ENCODE measurements at regions not wholly inside any gene's neighbourhood (a gene's known extent, or its start where the extent isn't known, plus 50 kb on each side); places are given as distances from the start of the nearest gene placed in this dataset.

DNA sequence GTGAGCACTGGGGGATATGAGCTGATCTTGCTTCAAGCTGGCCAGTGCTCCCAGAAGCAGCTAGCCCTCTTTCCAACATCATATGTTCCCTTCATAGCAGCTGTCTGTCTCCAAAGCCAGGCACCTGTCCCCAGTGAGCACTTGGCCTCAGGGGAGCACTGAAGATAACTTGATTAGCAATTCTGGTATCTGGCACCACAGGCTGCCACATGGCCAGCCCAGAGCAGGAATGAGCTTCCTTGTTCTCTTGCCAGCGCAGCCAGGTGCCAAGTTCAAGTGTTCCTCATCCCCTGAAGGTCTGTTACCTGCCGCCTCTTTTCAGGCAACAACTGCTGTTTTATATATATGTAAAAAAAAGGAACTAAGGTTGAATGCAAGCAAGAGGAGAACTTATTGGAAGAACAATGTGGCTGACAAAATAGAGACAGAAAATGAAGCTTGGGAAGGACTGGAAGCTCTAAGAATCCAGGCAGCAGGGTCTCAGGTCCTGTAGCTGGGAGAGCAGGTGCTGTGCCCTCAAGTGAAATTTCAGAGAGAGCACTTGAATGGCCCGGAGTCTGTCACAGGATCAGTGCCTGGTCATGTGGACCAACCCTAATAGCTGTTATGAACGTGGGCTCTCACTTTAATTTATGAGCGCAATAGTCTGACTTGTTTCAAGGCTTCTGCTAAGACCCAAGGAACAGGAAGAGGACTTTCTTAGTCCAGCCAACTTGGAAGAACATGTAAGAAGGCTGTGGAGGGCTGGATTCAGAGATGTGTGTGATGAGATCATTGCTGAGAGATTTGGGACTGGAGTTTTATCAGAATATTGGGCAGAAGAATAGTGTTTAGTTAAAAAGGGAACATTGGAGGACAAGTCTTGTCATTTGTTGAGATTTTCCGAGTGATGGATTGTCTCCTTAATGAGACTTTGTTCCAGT, 267.2 kb downstream of the GLRX3 start:
- no peak for DNase-seq

DNA sequence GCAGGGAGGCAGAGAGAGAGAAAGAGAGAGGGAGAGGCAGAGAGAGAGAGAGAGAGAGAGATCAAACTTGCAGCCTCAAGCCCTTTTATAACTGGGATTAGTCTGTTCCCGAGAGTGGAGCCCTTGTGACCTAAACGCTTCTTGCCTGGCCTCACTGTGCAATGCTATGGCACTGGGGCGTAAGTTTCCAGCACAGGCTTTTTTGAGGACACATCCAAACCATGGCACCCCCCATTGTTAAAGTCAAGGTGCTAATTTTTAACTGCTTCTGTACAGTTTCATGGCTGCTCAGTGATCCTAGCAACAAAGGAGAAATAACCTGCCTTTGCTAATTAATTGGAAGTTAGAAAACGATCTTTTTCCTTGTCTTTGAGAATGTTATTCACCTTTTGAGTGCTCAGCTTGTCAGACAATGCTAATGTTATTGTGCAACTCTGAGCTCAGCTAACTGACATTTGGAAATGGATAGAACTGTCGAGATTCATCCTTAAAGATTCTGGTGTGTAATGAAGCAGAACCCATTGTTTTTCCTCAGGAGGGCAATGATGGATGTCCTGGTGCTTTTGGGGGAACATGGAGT, 268.4 kb downstream of the GLRX3 start:
- no peak for DNase-seq

DNA sequence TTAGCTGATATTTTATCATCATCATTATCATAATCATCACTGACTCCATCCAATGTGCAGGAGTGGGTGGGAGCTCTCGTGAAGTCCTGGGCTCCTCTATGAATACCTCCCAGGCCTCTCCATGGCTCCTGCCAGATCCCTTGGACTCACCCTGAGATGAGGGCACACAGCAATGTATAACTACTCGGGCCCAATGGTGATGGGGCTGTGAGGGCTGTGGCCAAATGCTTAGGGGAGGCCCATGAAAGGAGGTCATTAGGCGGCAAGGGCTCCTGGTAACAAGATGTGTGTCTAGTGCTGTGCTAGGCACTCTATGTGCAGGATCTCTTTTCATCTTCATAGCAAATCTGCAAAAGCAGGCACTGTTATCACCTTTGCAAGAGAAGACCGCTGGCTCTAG, 270.9 kb downstream of the GLRX3 start:
- no peak for DNase-seq

DNA sequence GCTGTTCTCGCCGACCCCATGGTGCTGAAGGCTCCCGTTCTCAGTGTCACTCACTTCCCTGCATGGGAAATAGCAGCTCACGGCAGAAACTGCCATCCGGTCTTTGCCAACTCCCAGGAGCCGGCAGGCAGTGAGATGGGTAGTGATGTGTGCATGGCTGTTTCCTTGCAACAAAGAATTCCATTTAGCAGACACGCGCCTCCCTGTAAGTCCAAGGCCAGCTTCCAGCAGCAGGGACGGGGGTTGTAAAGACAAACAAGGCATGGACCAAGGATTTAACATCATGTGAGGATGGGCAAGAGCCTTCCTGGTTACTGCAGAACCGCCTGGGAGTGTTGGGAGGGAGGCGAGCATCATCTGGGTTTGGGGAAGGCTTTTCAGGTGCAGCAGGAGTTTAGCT, 273.1 kb downstream of the GLRX3 start:
- no peak for DNase-seq

DNA sequence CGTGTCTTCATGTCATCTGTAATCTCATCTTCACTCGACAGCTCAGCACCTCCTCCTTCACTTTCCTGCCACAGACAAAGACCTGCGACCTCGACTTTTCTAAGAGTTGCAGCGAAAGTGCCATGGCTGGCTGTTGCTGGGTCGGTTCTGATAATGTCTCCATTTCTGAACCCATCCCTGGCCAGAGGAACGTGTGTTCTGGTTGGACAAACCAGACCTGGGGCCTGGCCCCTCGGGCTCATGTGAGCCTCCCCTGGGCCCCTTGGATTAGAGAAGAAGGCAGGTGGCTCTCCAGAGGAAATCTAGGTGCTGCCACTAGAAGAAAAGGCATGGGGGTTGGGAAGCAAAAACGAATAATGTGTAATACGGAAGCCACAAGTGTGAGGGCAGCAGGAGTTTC, 273.7 kb downstream of the GLRX3 start:
- DNase-seq: no peak

DNA sequence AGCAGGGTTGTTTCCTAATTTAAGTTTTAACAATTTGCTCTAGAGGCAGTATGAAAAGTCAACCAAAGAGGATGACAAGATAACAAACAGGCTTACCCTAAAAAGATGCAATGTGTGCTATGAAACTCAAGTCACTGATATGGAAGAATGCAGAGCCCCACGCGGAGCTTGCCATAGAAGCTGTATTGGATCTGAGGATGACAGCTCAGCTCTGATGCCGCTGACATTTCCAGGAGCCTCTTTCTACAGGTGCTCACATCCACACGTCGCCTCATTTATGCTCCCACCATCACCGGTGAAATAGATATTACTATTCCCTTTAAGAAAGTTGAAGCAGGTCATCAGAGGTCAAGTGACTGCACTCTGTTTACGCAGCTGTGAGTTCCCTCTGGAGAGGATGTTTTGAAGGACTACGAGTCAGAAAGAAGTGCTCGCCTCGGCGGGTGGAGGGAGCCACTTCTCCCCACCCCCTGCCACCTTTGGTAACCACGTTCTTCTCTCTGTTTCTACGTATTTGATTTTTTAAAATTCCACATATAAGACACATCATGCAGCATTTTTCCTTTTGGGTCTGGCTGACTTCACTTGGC, 275.4 kb downstream of the GLRX3 start:
- DNase-seq: no peak

DNA sequence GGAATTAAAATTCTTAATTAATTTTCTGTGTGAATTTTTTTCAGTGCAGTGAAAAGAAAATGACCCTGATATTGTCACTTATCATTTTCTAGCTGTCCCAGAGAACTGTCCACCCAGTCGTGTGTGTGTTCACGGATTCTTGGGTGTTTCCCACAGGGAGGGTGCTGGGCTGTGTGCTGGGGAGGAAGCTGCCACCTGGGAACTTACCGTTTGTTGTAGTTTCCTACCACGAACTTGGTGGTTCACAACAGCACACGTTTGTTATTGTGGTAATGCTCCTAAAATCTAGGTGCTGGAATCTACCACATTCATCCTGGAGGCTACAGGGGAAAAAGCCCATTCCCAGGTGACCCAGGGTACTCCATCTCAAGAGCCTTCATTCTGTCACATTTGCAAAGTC, 276.1 kb downstream of the GLRX3 start:
- no peak for DNase-seq

DNA sequence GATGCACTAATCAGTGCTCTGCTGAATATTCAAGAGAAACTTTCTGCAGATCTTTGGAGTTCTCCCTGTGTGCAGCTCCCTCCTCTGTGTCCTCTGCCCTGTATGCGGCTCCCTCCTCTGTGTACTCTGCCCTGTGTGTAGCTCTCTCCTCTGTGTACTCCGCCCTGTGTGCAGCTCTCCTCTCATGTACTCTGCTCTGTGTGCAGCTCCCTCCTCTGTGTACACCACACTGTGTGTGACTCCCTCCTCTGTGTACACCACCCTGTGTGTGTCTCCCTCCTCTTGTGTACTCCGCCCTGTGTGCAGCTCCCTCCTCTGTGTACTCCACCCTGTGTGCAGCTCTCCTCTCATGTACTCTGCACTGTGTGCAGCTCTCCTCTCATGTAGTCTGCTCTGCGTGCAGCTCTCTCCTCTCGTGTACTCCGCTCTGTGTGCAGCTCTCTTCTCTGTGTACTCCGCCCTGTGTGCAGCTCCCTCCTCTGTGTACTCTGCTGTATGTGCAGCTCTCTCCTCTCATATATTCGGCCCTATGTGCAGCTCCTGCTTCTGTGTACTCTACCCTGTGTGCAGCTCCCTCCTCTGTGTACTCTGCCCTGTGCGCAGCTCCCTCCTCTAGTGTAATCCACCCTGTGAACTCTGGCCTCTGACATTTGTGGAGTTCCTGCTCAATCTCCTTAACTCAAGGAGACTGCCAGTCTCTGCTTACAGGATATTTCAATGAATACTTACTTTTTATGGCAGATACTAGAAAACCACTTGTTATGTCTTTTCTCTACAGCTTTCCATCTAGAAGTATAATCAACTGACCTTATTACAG, 280.4 kb downstream of the GLRX3 start:
- DNase-seq: no peak

DNA sequence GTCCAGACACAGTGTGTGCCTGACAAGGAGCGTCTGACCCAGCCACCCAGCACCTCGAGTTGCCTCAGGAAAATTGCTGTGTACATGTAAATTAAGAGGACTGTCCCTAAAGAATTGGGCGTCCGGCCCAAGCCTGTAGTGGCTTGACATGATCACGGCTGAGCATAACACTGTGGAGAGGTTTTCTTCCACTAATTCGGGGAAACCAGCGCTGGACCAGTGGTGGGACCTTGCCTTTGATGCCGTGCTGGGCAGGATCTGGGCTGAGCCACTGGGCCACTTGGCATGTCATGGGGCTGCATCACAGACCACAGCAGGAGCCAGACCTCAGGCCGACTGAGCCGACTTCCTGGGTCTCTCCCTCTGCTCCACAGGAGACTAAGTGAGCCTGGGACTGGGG, 282.5 kb downstream of the GLRX3 start:
- no peak for DNase-seq

DNA sequence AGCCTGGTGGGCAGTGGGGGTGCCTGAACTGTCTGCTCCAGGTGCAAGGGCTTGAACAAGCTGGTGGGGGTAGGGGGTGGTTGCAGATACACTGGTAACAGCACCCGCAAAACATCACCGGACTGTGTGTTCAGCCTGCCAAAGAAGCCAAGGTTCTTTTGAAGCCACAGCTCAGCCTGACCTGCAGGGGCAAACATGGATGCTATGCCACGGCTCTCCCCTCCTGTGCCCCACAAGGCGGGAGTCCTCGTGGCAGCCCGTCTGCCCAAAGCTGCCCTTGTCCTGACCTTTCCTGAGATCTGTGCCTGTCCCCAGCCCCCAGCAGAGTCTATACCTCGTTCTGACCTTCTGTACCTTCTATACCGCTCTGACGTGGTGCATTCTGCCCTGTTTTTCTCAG, 285.7 kb downstream of the GLRX3 start:
- no peak for DNase-seq

DNA sequence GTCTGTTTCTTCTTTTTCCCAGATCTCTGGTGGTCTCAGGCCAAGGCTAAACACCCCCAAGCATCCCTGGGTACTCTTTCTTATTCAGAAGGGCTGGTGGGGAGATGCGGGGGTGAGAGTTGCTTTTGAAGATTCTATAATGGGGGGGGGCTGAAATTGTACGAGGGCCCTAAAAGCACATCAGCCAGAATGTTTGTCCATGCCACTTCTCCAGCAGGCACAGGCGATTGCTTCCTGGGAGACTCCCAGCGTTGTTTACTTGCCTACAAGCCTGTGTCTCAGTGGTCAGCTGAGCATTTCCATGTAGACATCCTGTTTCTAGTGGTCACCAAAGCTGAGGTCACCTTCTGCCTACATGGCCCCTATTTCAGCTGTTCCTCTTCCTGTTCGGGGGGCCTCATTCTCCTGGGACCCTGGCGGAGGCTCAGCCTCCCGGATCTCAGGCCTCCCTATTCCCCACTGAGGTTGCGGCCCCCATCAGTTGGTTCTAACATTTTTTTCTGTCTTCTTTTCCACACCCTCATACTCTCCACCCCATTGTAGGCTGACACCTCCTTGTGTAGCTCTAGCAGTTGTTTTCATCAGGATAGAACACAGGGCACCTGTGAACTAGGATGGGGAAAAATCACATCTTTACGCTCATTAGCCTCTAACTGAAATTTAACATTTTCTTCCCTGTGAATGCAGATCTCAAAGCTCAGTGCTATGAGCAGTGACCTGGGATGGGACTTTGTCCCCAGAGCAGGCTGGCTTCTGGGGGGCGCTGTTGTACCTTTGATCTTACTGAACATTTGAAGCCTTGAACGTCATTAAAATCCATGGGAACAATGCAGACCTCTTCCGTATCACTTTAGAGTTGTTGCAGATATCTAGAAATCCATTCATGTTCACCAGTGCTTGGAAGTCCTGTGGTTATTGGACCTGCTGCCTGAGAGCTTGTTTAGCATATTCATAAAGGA, 286.5 kb downstream of the GLRX3 start:
- no peak for DNase-seq

DNA sequence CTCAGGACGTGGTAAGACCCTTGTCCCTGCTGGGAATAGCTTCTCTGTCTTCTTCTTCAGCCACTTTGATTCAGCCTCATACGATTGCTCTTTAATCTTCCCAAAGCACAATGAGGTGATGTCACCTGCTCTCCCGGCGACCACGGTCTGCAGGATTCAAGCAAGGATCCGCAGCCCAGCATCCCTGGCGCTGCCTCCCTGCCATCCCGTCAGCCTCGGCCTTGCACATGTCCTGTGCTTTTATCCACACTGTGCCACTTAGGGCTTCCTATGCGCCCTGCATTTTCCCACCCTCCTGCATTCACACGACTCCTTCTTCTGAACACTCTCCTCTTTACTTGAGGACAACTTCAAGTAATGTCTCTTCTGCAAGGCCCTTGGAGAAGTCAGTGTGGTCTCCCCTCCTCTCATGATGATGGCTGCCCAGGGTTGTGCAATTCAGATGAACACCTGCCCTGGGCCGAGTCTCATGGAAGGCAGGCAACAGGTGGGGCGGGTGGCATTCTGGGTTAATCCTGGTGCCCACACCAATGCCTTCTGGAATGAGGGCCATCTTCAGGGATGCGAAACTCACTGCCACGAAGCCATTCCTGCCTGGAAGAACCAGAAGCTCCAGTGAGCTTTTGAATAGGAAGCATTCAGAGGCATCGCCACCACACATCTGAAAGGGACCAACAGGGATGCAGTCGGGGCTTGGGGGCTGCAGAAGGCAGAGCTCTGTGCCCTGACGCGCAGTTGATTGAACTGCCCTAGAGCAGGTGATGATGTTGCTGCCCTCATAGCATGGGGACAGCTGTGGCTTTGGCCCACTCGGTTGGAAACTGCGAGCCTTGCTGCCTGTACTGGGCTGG, 287.5 kb downstream of the GLRX3 start:
- DNase-seq: no peak

DNA sequence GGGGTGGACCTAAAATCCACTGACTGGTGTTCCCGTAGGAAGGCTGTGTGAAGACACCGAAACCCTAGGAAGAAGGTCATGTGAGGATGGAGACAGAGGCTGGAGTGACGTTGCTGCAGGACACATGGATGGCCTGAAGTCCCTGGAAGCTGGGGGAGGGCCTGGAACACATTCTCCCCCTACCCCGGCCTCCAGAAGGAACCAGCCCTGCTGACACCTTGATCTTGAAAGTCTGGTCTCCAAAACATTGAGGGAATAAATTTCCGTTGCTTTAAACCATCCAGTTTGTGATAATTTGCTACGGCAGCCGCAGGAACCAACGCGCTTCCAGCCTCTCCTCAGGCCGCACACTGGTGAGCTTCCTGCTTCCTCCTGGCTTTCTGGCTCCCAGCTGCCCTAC, 288.2 kb downstream of the GLRX3 start:
- no peak for DNase-seq

DNA sequence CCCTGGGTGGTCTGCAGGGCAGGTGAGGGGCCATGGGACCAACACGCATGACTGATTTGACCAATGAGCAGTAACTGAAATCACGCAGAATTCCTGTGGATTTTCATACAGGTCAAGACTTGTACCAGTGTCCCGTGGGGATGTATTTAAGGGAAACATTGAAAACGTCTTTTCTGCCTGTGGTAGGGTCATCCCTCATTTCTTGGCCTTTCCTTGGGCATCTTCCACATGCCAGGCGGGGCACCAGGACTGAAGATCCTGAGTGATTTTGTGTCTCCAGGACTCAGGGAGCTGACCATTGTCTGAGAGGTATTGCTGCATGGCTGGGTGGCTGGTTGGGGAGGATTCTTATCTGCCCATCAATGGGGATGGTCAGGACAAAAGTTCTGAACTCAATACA, 289.0 kb downstream of the GLRX3 start:
- DNase-seq: no peak

DNA sequence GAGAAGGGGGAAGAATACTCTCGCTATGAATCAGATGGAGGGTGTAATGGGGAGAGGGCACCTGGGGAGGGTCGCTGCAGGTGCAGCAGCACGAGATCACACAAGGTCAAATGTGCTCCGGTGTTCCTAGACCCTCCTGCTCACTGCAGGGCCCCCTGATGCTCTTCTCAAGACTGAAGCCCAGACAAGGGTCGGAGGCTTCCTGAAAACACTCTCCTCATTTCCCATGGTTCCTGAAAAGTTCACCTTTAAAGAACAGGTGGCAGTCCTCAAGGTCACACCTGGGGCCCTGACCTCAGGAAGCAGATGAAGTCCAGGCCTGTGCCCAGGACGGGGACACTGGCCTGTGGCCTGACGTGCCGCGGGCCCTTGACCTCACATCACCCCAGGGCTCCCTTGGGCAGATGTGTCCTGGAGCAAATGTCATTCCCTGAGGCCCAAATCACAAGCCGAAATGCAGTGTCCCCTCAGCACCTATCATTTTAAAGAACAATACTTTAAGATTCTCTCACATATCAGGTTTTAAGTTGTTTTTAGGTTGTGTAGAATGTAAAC, 289.8 kb downstream of the GLRX3 start:
- DNase-seq: no peak

DNA sequence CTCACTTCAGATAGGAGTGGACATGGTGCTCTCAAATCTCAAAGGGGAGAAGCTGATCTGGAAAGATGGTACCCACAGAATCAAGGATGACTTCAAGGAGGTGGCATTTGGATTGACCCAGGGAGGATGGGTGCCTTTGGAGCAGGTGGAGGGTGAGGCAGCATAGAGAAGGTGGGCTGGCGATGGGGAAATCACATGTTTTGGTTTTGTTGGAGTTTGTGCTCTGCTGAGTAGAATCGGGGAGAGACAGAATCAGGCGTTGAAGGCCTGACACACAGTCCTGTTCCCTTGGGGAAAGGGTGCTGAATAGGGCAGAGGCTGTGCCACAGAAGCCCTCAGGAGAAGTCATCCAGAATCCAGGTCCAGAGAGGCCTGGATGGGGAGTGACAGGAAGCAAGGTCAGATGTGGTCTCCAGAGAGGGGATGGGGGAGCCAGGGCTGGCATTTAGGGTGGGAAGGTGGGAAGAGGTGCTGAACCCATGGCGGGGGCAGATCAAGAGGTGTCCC, 291.1 kb downstream of the GLRX3 start:
- no peak for DNase-seq

DNA sequence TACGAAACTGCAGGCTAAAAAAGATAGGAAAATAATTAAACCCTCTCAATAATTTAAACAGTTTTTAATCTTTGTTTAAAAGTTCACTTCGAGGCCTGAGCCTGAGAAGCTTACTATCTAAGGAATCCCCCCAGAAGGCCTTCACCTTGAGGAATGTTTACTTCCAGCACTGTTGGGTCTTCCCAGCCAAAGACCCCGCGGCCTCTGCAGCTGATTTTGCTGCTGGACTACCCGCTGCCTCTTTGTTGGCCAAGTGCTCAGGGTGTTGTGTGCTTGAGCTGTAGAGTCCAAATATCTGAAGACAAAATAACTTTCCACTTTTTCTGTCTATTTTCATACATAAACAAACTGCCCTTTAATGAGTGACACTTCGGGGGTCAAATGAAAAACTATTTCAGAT, 292.7 kb downstream of the GLRX3 start:
- DNase-seq: no peak

DNA sequence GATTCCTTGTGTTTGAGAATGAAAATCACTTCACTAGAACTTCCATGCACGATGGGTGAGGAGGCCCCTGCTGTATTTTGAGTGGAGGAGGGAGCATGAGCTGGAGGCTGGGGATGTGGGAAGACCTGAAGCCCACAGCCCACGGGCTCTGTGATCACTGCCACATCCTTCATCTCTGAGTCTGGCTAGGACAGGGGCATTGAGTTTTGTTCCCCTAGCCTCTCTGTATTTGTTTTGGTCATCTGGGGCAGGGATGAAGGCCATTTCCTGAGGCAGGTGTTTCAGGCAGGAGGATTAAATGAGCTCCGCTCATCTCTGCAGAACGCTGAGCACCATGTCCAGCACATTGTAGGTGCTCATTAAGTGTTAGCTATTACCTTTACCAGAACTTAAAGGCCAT, 293.6 kb downstream of the GLRX3 start:
- DNase-seq: no peak

DNA sequence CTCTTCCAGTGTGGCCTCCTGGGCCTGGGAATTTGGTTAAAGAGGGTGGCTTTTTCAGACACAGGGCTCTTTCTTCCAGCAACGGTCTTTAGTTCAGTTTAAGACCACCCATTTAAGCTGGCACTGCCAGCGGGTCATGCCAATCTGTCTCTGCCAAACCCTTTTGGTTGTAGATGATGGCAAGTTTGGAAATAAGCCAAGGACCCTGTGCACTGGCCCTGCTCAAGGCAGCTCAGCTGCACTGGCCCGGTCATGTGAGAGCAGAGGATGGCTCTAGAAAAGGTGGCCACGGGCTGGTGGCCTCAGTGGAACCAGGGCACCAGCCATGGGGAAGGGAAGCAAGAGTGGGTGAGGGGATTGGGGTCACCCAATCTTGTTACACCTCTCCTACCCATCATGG, 294.1 kb downstream of the GLRX3 start:
- no peak for DNase-seq
